SK-N-SH treated with all-trans-retinoic acid at 6 μM for 48 hours (cell line): ENCODE measurements at regions not wholly inside any gene's neighbourhood (a gene's known extent, or its start where the extent isn't known, plus 50 kb on each side); places are given as distances from the start of the nearest gene placed in this dataset.

ENCODE experiments used
- ESRRG ChIP-seq: fragments of 250-450 bp; sonication (Bioruptor Pico); IDR thresholded peaks from 2 replicates; pipeline ENCODE4 v1.6.1; 2021; ENCODE audit warnings: mild to moderate bottlenecking
- GLIS3 ChIP-seq: fragments of 250-450 bp; sonication (Bioruptor Pico); IDR thresholded peaks from 2 replicates; pipeline ENCODE4 v1.5.0; 2020; ENCODE audit warnings: mild to moderate bottlenecking, moderate library complexity
- RARB ChIP-seq: fragments of 250-450 bp; sonication (Bioruptor Pico); IDR thresholded peaks from 2 replicates; pipeline ENCODE4 v1.8.0; 2021; ENCODE audit warnings: mild to moderate bottlenecking, moderate library complexity
- ZC3H10 ChIP-seq: fragments of 250-450 bp; sonication (Bioruptor Pico); IDR thresholded peaks from 2 replicates; pipeline ENCODE4 v1.5.1; 2021; ENCODE audit warnings: mild to moderate bottlenecking, moderate library complexity
- ZFP3 ChIP-seq: fragments of 250-450 bp; sonication (Bioruptor Pico); IDR thresholded peaks from 2 replicates; pipeline ENCODE4 v1.5.0; 2020; ENCODE audit warnings: mild to moderate bottlenecking, moderate library complexity
- ZFP30 ChIP-seq: fragments of 450-650 bp; formaldehyde crosslinking; IDR thresholded peaks from 2 replicates; pipeline ENCODE4 v1.5.0; 2022; ENCODE audit warnings: mild to moderate bottlenecking, moderate library complexity
- ZNF565 ChIP-seq: fragments of 450-650 bp; formaldehyde crosslinking; conservative IDR thresholded peaks from 2 replicates; pipeline ENCODE4 v1.5.0; 2020; ENCODE audit warnings: low read depth, mild to moderate bottlenecking, moderate library complexity
- ZNF8 ChIP-seq: fragments of 450-650 bp; formaldehyde crosslinking; IDR thresholded peaks from 2 replicates; pipeline ENCODE4 v1.5.0; 2020; ENCODE audit warnings: mild to moderate bottlenecking, moderate library complexity
- TF ChIP-seq, protein P1 (sequence below): fragments of 250-450 bp; sonication (Bioruptor Pico); IDR thresholded peaks from 2 replicates; pipeline ENCODE4 v1.5.1; 2020; ENCODE audit warnings: low read depth, mild to moderate bottlenecking, moderate library complexity
- TF ChIP-seq, protein P2 (sequence below): fragments of 250-450 bp; sonication (Bioruptor Pico); IDR thresholded peaks from 2 replicates; pipeline ENCODE4 v1.8.0; 2020; ENCODE audit warnings: mild to moderate bottlenecking, moderate library complexity, borderline replicate concordance
- TF ChIP-seq, protein P3 (sequence below): fragments of 250-450 bp; sonication (Bioruptor Pico); IDR thresholded peaks from 2 replicates; pipeline ENCODE4 v1.5.1; 2021; ENCODE audit warnings: mild to moderate bottlenecking, moderate library complexity
- TF ChIP-seq, protein P4 (sequence below): fragments of 250-450 bp; sonication (Bioruptor Pico); IDR thresholded peaks from 2 replicates; pipeline ENCODE4 v1.5.0; 2020; ENCODE audit warnings: mild to moderate bottlenecking, moderate library complexity

DNA sequence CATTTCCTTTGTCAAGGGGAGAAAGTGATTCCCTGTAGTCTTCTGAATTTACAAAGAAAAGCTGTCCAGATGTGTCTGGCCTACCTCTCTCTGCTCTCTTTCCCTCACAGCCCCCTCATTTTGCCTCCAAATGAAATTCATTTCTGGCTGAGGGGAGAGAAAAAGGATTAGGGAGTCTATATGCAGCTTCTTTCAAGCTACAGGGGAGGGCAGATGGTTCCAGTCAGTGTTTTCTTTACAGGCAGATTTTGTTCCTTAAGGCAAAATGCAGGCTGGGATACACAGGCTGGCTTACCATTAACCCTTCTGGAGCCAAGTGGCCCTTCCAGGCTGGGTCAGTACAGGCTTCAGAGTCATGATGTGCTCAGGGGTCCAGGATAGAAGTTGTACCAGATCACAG lies 198.1 kb upstream of the USP24 start:
- TF ChIP-seq, protein P1, sequence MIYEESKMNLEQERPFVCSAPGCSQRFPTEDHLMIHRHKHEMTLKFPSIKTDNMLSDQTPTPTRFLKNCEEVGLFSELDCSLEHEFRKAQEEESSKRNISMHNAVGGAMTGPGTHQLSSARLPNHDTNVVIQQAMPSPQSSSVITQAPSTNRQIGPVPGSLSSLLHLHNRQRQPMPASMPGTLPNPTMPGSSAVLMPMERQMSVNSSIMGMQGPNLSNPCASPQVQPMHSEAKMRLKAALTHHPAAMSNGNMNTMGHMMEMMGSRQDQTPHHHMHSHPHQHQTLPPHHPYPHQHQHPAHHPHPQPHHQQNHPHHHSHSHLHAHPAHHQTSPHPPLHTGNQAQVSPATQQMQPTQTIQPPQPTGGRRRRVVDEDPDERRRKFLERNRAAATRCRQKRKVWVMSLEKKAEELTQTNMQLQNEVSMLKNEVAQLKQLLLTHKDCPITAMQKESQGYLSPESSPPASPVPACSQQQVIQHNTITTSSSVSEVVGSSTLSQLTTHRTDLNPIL (CRISPR knock-in tag) = no peak
- no peak for TF ChIP-seq ZFP3 (CRISPR knock-in tag)
- TF ChIP-seq, protein P2, sequence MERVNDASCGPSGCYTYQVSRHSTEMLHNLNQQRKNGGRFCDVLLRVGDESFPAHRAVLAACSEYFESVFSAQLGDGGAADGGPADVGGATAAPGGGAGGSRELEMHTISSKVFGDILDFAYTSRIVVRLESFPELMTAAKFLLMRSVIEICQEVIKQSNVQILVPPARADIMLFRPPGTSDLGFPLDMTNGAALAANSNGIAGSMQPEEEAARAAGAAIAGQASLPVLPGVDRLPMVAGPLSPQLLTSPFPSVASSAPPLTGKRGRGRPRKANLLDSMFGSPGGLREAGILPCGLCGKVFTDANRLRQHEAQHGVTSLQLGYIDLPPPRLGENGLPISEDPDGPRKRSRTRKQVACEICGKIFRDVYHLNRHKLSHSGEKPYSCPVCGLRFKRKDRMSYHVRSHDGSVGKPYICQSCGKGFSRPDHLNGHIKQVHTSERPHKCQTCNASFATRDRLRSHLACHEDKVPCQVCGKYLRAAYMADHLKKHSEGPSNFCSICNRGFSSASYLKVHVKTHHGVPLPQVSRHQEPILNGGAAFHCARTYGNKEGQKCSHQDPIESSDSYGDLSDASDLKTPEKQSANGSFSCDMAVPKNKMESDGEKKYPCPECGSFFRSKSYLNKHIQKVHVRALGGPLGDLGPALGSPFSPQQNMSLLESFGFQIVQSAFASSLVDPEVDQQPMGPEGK (CRISPR knock-in tag) = no peak
- TF ChIP-seq ZNF565 (CRISPR knock-in tag) = no peak
- no peak for TF ChIP-seq ZFP30 (CRISPR knock-in tag)
- TF ChIP-seq, protein P3, sequence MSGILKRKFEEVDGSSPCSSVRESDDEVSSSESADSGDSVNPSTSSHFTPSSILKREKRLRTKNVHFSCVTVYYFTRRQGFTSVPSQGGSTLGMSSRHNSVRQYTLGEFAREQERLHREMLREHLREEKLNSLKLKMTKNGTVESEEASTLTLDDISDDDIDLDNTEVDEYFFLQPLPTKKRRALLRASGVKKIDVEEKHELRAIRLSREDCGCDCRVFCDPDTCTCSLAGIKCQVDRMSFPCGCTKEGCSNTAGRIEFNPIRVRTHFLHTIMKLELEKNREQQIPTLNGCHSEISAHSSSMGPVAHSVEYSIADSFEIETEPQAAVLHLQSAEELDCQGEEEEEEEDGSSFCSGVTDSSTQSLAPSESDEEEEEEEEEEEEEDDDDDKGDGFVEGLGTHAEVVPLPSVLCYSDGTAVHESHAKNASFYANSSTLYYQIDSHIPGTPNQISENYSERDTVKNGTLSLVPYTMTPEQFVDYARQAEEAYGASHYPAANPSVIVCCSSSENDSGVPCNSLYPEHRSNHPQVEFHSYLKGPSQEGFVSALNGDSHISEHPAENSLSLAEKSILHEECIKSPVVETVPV (CRISPR knock-in tag) = no peak
- no peak for TF ChIP-seq RARB
- no peak for TF ChIP-seq ESRRG (CRISPR knock-in tag)
- no peak for TF ChIP-seq ZC3H10 (CRISPR knock-in tag)
- TF ChIP-seq ZNF8 (CRISPR knock-in tag) = no peak
- no peak for TF ChIP-seq GLIS3 (CRISPR knock-in tag)
- TF ChIP-seq, protein P4, sequence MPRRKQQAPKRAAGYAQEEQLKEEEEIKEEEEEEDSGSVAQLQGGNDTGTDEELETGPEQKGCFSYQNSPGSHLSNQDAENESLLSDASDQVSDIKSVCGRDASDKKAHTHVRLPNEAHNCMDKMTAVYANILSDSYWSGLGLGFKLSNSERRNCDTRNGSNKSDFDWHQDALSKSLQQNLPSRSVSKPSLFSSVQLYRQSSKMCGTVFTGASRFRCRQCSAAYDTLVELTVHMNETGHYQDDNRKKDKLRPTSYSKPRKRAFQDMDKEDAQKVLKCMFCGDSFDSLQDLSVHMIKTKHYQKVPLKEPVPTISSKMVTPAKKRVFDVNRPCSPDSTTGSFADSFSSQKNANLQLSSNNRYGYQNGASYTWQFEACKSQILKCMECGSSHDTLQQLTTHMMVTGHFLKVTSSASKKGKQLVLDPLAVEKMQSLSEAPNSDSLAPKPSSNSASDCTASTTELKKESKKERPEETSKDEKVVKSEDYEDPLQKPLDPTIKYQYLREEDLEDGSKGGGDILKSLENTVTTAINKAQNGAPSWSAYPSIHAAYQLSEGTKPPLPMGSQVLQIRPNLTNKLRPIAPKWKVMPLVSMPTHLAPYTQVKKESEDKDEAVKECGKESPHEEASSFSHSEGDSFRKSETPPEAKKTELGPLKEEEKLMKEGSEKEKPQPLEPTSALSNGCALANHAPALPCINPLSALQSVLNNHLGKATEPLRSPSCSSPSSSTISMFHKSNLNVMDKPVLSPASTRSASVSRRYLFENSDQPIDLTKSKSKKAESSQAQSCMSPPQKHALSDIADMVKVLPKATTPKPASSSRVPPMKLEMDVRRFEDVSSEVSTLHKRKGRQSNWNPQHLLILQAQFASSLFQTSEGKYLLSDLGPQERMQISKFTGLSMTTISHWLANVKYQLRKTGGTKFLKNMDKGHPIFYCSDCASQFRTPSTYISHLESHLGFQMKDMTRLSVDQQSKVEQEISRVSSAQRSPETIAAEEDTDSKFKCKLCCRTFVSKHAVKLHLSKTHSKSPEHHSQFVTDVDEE (CRISPR knock-in tag) = no peak
